Stomach (tissue), 4 donors: ENCODE measurements at regions not wholly inside any gene's neighbourhood (a gene's known extent, or its start where the extent isn't known, plus 50 kb on each side); places are given as distances from the start of the nearest gene placed in this dataset.

Experiments
- POLR2A ChIP-seq, 4 donors: fragments of 450-650 bp; IDR thresholded peaks; one replicate each; pipeline ENCODE4 v1.6.1; 2016; ENCODE audit warnings: antibody characterized with exemption in 4 of 4, control low read depth in 2 of 4, mild to moderate bottlenecking in 1 of 4, moderate library complexity in 1 of 4
- TF ChIP-seq, protein P1 (sequence below), 7 experiments: fragments of 450-650 bp in 4 of 7; fragments of 200-600 bp in 3 of 7; sonication (generic) in 3 of 7; IDR thresholded peaks; one replicate each; pipeline ENCODE4 v1.5.1; 2016 to 2019; ENCODE audit warnings: antibody characterized with exemption in 7 of 7, control low read depth in 2 of 7, mild to moderate bottlenecking in 1 of 7

DNA sequence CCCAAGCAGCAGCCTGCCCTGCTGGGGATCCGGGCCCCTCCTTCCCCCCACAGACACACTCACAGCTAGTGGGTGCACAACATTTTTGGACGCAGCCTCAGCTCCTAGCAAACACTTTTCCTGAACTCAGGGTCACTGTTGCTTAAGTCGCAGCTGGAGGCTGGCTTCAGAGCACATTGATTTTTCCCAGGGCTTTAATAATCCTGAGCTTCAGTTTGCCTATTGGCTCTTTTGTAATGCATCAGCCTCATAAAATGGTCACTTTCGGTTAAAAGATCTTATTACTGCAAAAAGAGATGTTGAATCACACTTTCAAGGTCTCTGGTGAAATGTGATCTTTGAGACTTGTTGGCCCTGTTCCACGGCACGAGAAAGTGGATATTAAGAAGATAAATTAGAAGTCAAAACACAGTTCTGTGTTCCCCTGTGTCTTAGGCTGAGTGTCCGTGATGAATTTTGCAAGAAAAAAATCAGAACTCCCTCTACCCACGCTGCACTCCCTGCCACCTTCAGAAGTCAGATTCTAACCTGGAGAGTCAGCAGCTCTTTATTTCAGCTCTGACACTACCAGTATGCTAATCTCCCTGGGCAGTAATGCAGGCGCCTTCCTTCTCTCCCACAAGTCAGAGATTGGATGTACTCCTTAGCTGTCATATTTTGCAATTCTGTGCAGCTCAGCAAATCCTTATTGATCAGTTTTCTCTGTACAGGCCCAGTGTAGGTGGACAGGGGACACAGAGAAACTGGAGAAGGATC lies 158.2 kb upstream of the E2F8 start:
- no peak for TF ChIP-seq POLR2A (IDR thresholded peaks at IDR 0.05)
- TF ChIP-seq, protein P1, sequence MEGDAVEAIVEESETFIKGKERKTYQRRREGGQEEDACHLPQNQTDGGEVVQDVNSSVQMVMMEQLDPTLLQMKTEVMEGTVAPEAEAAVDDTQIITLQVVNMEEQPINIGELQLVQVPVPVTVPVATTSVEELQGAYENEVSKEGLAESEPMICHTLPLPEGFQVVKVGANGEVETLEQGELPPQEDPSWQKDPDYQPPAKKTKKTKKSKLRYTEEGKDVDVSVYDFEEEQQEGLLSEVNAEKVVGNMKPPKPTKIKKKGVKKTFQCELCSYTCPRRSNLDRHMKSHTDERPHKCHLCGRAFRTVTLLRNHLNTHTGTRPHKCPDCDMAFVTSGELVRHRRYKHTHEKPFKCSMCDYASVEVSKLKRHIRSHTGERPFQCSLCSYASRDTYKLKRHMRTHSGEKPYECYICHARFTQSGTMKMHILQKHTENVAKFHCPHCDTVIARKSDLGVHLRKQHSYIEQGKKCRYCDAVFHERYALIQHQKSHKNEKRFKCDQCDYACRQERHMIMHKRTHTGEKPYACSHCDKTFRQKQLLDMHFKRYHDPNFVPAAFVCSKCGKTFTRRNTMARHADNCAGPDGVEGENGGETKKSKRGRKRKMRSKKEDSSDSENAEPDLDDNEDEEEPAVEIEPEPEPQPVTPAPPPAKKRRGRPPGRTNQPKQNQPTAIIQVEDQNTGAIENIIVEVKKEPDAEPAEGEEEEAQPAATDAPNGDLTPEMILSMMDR (IDR thresholded peaks at IDR 0.05) = no peak
